PC-9 (cell line): ENCODE measurements at regions not wholly inside any gene's neighbourhood (a gene's known extent, or its start where the extent isn't known, plus 50 kb on each side); places are given as distances from the start of the nearest gene placed in this dataset.
A peak's percentile ranks its signal among the peaks of the same experiment; 100 is the strongest.

Source experiments
- BruUV-seq: library from RNA; stranded (reverse); fragments of 400-500 nt; replicated peaks from 2 replicates; lab custom pipeline; 2021; lab: Mats Ljungman, UMichigan
- CTCF ChIA-PET: fragments of 300-600 bp; sonication (Branson Sonifier 250); formaldehyde crosslinking; loops from one replicate; lab custom pipeline; 2022; ENCODE audit warnings: antibody characterized with exemption; lab: Charles Lee
- POLR2A ChIA-PET: fragments of 300-600 bp; sonication (Branson Sonifier 250); formaldehyde crosslinking; loops from one replicate; lab custom pipeline; 2022; ENCODE audit warnings: antibody characterized with exemption; ENCODE audit not compliant: unreplicated experiment; lab: Charles Lee
- DNase-seq, 2 experiments: peaks; one replicate each; pipeline versions ENCODE4 v3.0.0 to v3.0.0-alpha.2; 2015 to 2022; ENCODE audit warnings: mixed read lengths in 1 of 2
- H2AFZ ChIP-seq: fragments of 200-600 bp; sonication (generic); 2 replicates; pipeline ENCODE4 v1.8.1; 2017; ENCODE audit warnings: antibody characterized with exemption
- H3F3A ChIP-seq: fragments of 200-600 bp; sonication (generic); 2 replicates; pipeline ENCODE4 v1.8.1; 2017; ENCODE audit warnings: antibody characterized with exemption, mild to moderate bottlenecking, low read depth; ENCODE audit not compliant: insufficient read depth
- H3K27ac ChIP-seq: fragments of 200-600 bp; sonication (generic); 2 replicates; pipeline ENCODE4 v1.6.1; 2016; ENCODE audit warnings: mixed run types
- H3K27me3 ChIP-seq: fragments of 200-600 bp; sonication (generic); 2 replicates; pipeline ENCODE4 v1.6.1; 2016; ENCODE audit warnings: low read depth, mixed run types; ENCODE audit not compliant: insufficient read depth
- H3K36me3 ChIP-seq: fragments of 200-600 bp; sonication (generic); 2 replicates; pipeline ENCODE4 v1.6.1; 2016; ENCODE audit warnings: low read depth, mixed run types
- H3K4me1 ChIP-seq: fragments of 200-600 bp; sonication (generic); replicated peaks from 2 replicates; pipeline ENCODE4 v1.6.1; 2016; ENCODE audit warnings: mixed run types; ENCODE audit not compliant: insufficient read depth
- H3K4me2 ChIP-seq: fragments of 200-600 bp; sonication (generic); 2 replicates; pipeline ENCODE4 v1.6.1; 2017; ENCODE audit warnings: mixed run types
- H3K4me3 ChIP-seq: fragments of 200-600 bp; sonication (generic); 2 replicates; pipeline ENCODE4 v1.6.1; 2016; ENCODE audit warnings: mixed run types
- H3K79me2 ChIP-seq: fragments of 200-600 bp; sonication (generic); 2 replicates; pipeline ENCODE4 v1.6.1; 2017; ENCODE audit warnings: low read depth, mixed run types
- H3K9me2 ChIP-seq: fragments of 200-600 bp; sonication (generic); 2 replicates; pipeline ENCODE4 v1.8.1; 2017; ENCODE audit warnings: mild to moderate bottlenecking; ENCODE audit not compliant: insufficient read depth
- H3K9me3 ChIP-seq: fragments of 200-600 bp; sonication (generic); 2 replicates; pipeline ENCODE4 v1.8.1; 2016; ENCODE audit warnings: low read depth; ENCODE audit not compliant: insufficient read depth
- H4K20me1 ChIP-seq: fragments of 200-600 bp; sonication (generic); 2 replicates; pipeline ENCODE4 v1.8.1; 2017; ENCODE audit not compliant: insufficient read depth
- CTCF ChIP-seq: fragments of 200-600 bp; sonication (generic); conservative IDR thresholded peaks from 2 replicates; pipeline ENCODE4 v1.6.1; 2017; ENCODE audit warnings: mixed run types, antibody characterized with exemption, mild to moderate bottlenecking, moderate library complexity
- EZH2 ChIP-seq: fragments of 200-600 bp; sonication (generic); IDR thresholded peaks from 2 replicates; pipeline ENCODE4 v1.8.0; 2017; ENCODE audit warnings: antibody characterized with exemption, low read depth
- intact Hi-C: fragments of 100-400 bp; cut with micrococcal nuclease; formaldehyde crosslinking; loops from one replicate; pipeline ENCODE4 v1.10.0; 2022; ENCODE audit not compliant: unreplicated experiment

- peak; percentile 14 to 70 for DNase-seq
- no TSS peak for BruUV-seq
- intact Hi-C loops: no loop called here
These were observed 348.7 kb upstream of the SEMA3C start for GRCh38 chr7:81267508-81267907.

GRCh38 chr7:81264116-81264515 lies 345.3 kb upstream of the SEMA3C start:
- POLR2A ChIA-PET: no interaction called here
- H3K9me3 ChIP-seq: peaks cover 27% of the 10 kb centered on the region
- no peak overlapping the region for H3K4me3 ChIP-seq
- no peak for TF ChIP-seq CTCF
- TF ChIP-seq EZH2: no peak
- H4K20me1 ChIP-seq: no peaks in the 10 kb centered on the region
- 0 out of 2 replicates have a peak overlapping the region, but pooled peaks have one; percentile 46 for H2AFZ ChIP-seq
- no peaks in the 10 kb centered on the region for H3F3A ChIP-seq
- H3K27me3 ChIP-seq: no peaks in the 10 kb centered on the region
- no peak overlapping the region for H3K4me2 ChIP-seq
- no TSS peak for BruUV-seq
- DNase-seq: peak; percentile 5 to 55
- no peaks in the 10 kb centered on the region for H3K79me2 ChIP-seq
- CTCF ChIA-PET: no interaction called here
- intact Hi-C loops: no loop called here
- no peak overlapping the region for H3K27ac ChIP-seq
- no peaks in the 10 kb centered on the region for H3K36me3 ChIP-seq
- H3K4me1 ChIP-seq: no peaks in the 10 kb centered on the region
- H3K9me2 ChIP-seq: no peaks in the 10 kb centered on the region

More at GRCh38 chr7:81267508-81267907, 348.7 kb upstream of the SEMA3C start:
- H3K9me3 ChIP-seq: 0 out of 2 replicates have a peak, but pooled peaks cover 6% of the 10 kb centered on the region
- no peaks in the 10 kb centered on the region for H3K79me2 ChIP-seq
- no peak overlapping the region for H3K4me3 ChIP-seq
- no peaks in the 10 kb centered on the region; the same call in 1 of the 2 replicates for H3K9me2 ChIP-seq
- CTCF ChIA-PET: interaction anchor here (0.6 kb wide), 1 partner anchor 137 kb away, joined by 3 read pairs; no protein-coding TSS in a partner anchor
- POLR2A ChIA-PET: no interaction called here
- no peaks in the 10 kb centered on the region for H3K27me3 ChIP-seq
- no peaks in the 10 kb centered on the region for H3K36me3 ChIP-seq
- no peaks in the 10 kb centered on the region for H3F3A ChIP-seq
- H4K20me1 ChIP-seq: no peaks in the 10 kb centered on the region
- no peak overlapping the region for H2AFZ ChIP-seq
- no peak for TF ChIP-seq CTCF
- TF ChIP-seq EZH2: no peak
- H3K4me2 ChIP-seq: no peak overlapping the region
- H3K4me1 ChIP-seq: no peaks in the 10 kb centered on the region
- no peak overlapping the region for H3K27ac ChIP-seq

- no peak for TF ChIP-seq EZH2
- TF ChIP-seq CTCF: no peak
- H4K20me1 ChIP-seq: no peaks in the 10 kb centered on the region
- H3F3A ChIP-seq: no peaks in the 10 kb centered on the region
- CTCF ChIA-PET: no interaction called here
- intact Hi-C loops: no loop called here
- no peaks in the 10 kb centered on the region for H3K36me3 ChIP-seq
- no peak overlapping the region for H3K4me3 ChIP-seq
- H3K4me2 ChIP-seq: no peak overlapping the region
- no peak overlapping the region for H2AFZ ChIP-seq
- BruUV-seq: no TSS peak
- POLR2A ChIA-PET: no interaction called here
- no peaks in the 10 kb centered on the region for H3K27me3 ChIP-seq
- no peak overlapping the region for H3K27ac ChIP-seq
- DNase-seq: no peak
- peaks cover 28% of the 10 kb centered on the region for H3K9me3 ChIP-seq
- H3K79me2 ChIP-seq: no peaks in the 10 kb centered on the region
- H3K4me1 ChIP-seq: no peaks in the 10 kb centered on the region
- H3K9me2 ChIP-seq: no peaks in the 10 kb centered on the region
These were observed 341.3 kb upstream of the SEMA3C start for GRCh38 chr7:81260152-81260551.
